RWPE1 (cell line): ENCODE measurements at regions not wholly inside any gene's neighbourhood (a gene's known extent, or its start where the extent isn't known, plus 50 kb on each side); places are given as distances from the start of the nearest gene placed in this dataset.

Experiments
- CTCF ChIA-PET: fragments of 350-600 bp; sonication (Branson Sonifier 250); formaldehyde crosslinking; extraction: SDS; loops from one replicate; lab custom pipeline; 2021; lab: Yijun Ruan, JAX
- POLR2A ChIA-PET: fragments of 400-600 bp; formaldehyde crosslinking; extraction: SDS; loops from one replicate; lab custom pipeline; 2020; ENCODE audit warnings: antibody characterized with exemption; ENCODE audit not compliant: low non-redundant PET; lab: Yijun Ruan, JAX
- DNase-seq: peaks from one replicate; pipeline ENCODE4 v3.0.0; 2012; ENCODE audit warnings: low spot score
- H3K27ac ChIP-seq: fragments of 450-650 bp; 2 replicates; pipeline ENCODE4 v1.5.1; 2017
- CTCF ChIP-seq: fragments of 450-650 bp; conservative IDR thresholded peaks from 2 replicates; pipeline ENCODE4 v1.5.1; 2017; ENCODE audit warnings: low read depth, mild to moderate bottlenecking

- ChIA-PET POLR2A (no interaction called here), CTCF (interaction anchor here (0.6 kb wide), 1 partner anchor 35 kb away, joined by 3 read pairs; no protein-coding TSS in a partner anchor)
- no peak for DNase-seq
- no peak overlapping the region for H3K27ac ChIP-seq
- TF ChIP-seq CTCF = no peak
Observed at GRCh38 chr12:31877884-31878283, 81.3 kb upstream of the RESF1 start.

- ChIA-PET CTCF (no interaction called here), POLR2A (no interaction called here)
- TF ChIP-seq CTCF = no peak
- H3K27ac ChIP-seq = no peak overlapping the region
- no peak for DNase-seq
Observed at GRCh38 chr12:31876568-31877424, 82.4 kb upstream of the RESF1 start.

GRCh38 chr12:31875609-31875964 lies 83.6 kb upstream of the RESF1 start:
- no peak overlapping the region for H3K27ac ChIP-seq
- CTCF ChIA-PET = no interaction called here
- DNase-seq = no peak
- no peak for TF ChIP-seq CTCF
- POLR2A ChIA-PET = no interaction called here

GRCh38 chr12:31874961-31875608 lies 84.1 kb upstream of the RESF1 start:
- CTCF ChIA-PET = no interaction called here

GRCh38 chr12:31872831-31873604 lies 86.2 kb upstream of the RESF1 start:
- H3K27ac ChIP-seq = no peak overlapping the region
- DNase-seq = no peak
- TF ChIP-seq CTCF = no peak
- CTCF ChIA-PET = interaction anchor here (0.5 to 1.2 kb wide), 3 partner anchors 78 to 417 kb away, joined by 3 to 5 read pairs (median 3); no protein-coding TSS in a partner anchor
- POLR2A ChIA-PET = no interaction called here

More at GRCh38 chr12:31874961-31875608, 84.1 kb upstream of the RESF1 start:
- DNase-seq = no peak
- H3K27ac ChIP-seq = no peak overlapping the region
- POLR2A ChIA-PET = no interaction called here
- TF ChIP-seq CTCF = no peak

GRCh38 chr12:31869972-31870371 lies 89.2 kb upstream of the RESF1 start:
- TF ChIP-seq CTCF = no peak
- POLR2A ChIA-PET = interaction anchor here (0.6 kb wide), 1 partner anchor 74 kb away, joined by 3 read pairs; no protein-coding TSS in a partner anchor
- no peak for DNase-seq
- no peak overlapping the region for H3K27ac ChIP-seq
- CTCF ChIA-PET = no interaction called here
